ENCODE measurements at regions not wholly inside any gene's neighbourhood (a gene's known extent, or its start where the extent isn't known, plus 50 kb on each side); places are given as distances from the start of the nearest gene placed in this dataset.

DNA sequence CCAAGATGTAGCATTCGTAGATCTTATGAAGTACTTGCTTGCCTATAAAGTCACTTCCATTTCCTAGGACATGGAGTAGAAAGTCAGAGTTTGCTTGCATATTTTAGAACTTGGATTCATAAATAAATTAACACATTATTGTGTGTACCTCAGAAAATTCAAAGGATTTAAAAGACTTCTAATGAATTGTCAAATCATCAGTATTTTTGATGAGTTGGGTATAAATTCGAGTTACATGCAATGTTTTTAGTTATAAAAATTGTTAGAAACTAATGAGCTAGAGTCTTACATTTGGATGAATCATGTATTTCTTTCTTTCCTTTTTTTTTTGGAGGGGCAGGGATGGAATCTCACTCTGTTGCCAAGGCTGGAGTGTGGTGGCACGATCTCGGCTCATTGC, 156.9 kb upstream of the KCNJ16 start:
- no peaks in the 10 kb centered on the region for H3K79me2 ChIP-seq (replicated peaks; ENCODE audit: insufficient read depth, low read length)
- no peak overlapping the region for H3K9ac ChIP-seq (ENCODE audit: low read length)
- no peaks in the 10 kb centered on the region for H3K9me2 ChIP-seq (ENCODE audit: insufficient read depth, low read length)
- no peaks in the 10 kb centered on the region for H3F3A ChIP-seq (ENCODE audit: insufficient read depth, low read length, poor library complexity, severe bottlenecking)
- no peak overlapping the region for H3K4me2 ChIP-seq (ENCODE audit: low read length)
- H3K36me3 ChIP-seq (ENCODE audit: insufficient read depth, low read length): no peaks in the 10 kb centered on the region
- H3K27ac ChIP-seq (ENCODE audit: low read length): no peak overlapping the region
- H3K27me3 ChIP-seq (ENCODE audit: insufficient read depth, low read depth, low read length): no peaks in the 10 kb centered on the region
- H3K4me3 ChIP-seq (ENCODE audit: low read length): no peak overlapping the region
- no peak overlapping the region for H2AFZ ChIP-seq (ENCODE audit: low read depth, low read length)
- no peaks in the 10 kb centered on the region for H4K20me1 ChIP-seq (ENCODE audit: insufficient read depth)
- no peaks in the 10 kb centered on the region for H3K9me3 ChIP-seq (ENCODE audit: low read length)
- TF ChIP-seq SMC3 (conservative IDR thresholded peaks at IDR 0.05; ENCODE audit: poor library complexity) (no peak), POLR2AphosphoS5 (IDR thresholded peaks at IDR 0.05) (no peak), EZH2 (IDR thresholded peaks at IDR 0.05; ENCODE audit: borderline replicate concordance, insufficient read depth, low read length, poor library complexity, severe bottlenecking) (no peak), TAF1 (IDR thresholded peaks at IDR 0.05; ENCODE audit: low read depth) (no peak), MXI1 (conservative IDR thresholded peaks at IDR 0.05; ENCODE audit: poor library complexity, severe bottlenecking) (no peak), EP300 (conservative IDR thresholded peaks at IDR 0.05; ENCODE audit: poor library complexity, severe bottlenecking) (no peak), RAD21 (conservative IDR thresholded peaks at IDR 0.05) (no peak)
- TF ChIP-seq, protein P1, sequence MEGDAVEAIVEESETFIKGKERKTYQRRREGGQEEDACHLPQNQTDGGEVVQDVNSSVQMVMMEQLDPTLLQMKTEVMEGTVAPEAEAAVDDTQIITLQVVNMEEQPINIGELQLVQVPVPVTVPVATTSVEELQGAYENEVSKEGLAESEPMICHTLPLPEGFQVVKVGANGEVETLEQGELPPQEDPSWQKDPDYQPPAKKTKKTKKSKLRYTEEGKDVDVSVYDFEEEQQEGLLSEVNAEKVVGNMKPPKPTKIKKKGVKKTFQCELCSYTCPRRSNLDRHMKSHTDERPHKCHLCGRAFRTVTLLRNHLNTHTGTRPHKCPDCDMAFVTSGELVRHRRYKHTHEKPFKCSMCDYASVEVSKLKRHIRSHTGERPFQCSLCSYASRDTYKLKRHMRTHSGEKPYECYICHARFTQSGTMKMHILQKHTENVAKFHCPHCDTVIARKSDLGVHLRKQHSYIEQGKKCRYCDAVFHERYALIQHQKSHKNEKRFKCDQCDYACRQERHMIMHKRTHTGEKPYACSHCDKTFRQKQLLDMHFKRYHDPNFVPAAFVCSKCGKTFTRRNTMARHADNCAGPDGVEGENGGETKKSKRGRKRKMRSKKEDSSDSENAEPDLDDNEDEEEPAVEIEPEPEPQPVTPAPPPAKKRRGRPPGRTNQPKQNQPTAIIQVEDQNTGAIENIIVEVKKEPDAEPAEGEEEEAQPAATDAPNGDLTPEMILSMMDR (IDR thresholded peaks at IDR 0.05; ENCODE audit: poor library complexity, severe bottlenecking): no peak
- TF ChIP-seq, protein P2, sequence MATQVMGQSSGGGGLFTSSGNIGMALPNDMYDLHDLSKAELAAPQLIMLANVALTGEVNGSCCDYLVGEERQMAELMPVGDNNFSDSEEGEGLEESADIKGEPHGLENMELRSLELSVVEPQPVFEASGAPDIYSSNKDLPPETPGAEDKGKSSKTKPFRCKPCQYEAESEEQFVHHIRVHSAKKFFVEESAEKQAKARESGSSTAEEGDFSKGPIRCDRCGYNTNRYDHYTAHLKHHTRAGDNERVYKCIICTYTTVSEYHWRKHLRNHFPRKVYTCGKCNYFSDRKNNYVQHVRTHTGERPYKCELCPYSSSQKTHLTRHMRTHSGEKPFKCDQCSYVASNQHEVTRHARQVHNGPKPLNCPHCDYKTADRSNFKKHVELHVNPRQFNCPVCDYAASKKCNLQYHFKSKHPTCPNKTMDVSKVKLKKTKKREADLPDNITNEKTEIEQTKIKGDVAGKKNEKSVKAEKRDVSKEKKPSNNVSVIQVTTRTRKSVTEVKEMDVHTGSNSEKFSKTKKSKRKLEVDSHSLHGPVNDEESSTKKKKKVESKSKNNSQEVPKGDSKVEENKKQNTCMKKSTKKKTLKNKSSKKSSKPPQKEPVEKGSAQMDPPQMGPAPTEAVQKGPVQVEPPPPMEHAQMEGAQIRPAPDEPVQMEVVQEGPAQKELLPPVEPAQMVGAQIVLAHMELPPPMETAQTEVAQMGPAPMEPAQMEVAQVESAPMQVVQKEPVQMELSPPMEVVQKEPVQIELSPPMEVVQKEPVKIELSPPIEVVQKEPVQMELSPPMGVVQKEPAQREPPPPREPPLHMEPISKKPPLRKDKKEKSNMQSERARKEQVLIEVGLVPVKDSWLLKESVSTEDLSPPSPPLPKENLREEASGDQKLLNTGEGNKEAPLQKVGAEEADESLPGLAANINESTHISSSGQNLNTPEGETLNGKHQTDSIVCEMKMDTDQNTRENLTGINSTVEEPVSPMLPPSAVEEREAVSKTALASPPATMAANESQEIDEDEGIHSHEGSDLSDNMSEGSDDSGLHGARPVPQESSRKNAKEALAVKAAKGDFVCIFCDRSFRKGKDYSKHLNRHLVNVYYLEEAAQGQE (IDR thresholded peaks at IDR 0.05; ENCODE audit: borderline replicate concordance): no peak

DNA sequence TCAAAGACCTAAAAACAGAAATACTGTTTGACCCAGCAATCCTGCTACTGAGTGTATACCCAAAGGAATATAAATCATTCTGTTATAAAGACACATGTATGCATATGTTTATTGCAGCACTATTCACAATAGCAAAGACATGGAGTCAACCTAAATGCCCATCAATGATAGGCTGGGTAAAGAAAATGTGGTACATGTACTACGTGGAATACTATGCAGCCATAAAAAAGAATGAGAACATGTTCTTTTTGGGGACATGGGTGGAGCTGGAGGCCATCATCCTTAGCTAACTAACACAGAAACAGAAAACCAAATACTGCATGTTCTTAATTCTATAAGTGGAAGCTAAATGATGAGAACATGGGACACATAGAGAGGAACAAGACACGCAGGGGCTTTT, 155.2 kb upstream of the KCNJ16 start:
- Histone ChIP-seq H4K20me1 (ENCODE audit: insufficient read depth) (no peaks in the 10 kb centered on the region), H3K9me3 (ENCODE audit: low read length) (no peaks in the 10 kb centered on the region), H3K27me3 (ENCODE audit: insufficient read depth, low read depth, low read length) (no peaks in the 10 kb centered on the region), H3K9me2 (ENCODE audit: insufficient read depth, low read length) (no peaks in the 10 kb centered on the region), H3F3A (ENCODE audit: insufficient read depth, low read length, poor library complexity, severe bottlenecking) (no peaks in the 10 kb centered on the region), H3K27ac (ENCODE audit: low read length) (no peak overlapping the region), H3K79me2 (replicated peaks; ENCODE audit: insufficient read depth, low read length) (no peaks in the 10 kb centered on the region), H3K9ac (ENCODE audit: low read length) (no peak overlapping the region), H3K36me3 (ENCODE audit: insufficient read depth, low read length) (no peaks in the 10 kb centered on the region), H3K4me2 (ENCODE audit: low read length) (no peak overlapping the region), H2AFZ (ENCODE audit: low read depth, low read length) (no peak overlapping the region), H3K4me3 (ENCODE audit: low read length) (no peak overlapping the region)
- TF ChIP-seq, protein P1 (IDR thresholded peaks at IDR 0.05; ENCODE audit: poor library complexity, severe bottlenecking): no peak
- TF ChIP-seq RAD21 (conservative IDR thresholded peaks at IDR 0.05) (no peak), POLR2AphosphoS5 (IDR thresholded peaks at IDR 0.05) (no peak), EZH2 (IDR thresholded peaks at IDR 0.05; ENCODE audit: borderline replicate concordance, insufficient read depth, low read length, poor library complexity, severe bottlenecking) (no peak), SMC3 (conservative IDR thresholded peaks at IDR 0.05; ENCODE audit: poor library complexity) (no peak), TAF1 (IDR thresholded peaks at IDR 0.05; ENCODE audit: low read depth) (no peak), EP300 (conservative IDR thresholded peaks at IDR 0.05; ENCODE audit: poor library complexity, severe bottlenecking) (no peak), MXI1 (conservative IDR thresholded peaks at IDR 0.05; ENCODE audit: poor library complexity, severe bottlenecking) (no peak)
- TF ChIP-seq, protein P2 (IDR thresholded peaks at IDR 0.05; ENCODE audit: borderline replicate concordance): no peak
